ENCODE measurements at regions not wholly inside any gene's neighbourhood (a gene's known extent, or its start where the extent isn't known, plus 50 kb on each side); places are given as distances from the start of the nearest gene placed in this dataset.

- Histone ChIP-seq H3K36me3 (ENCODE audit: control insufficient read depth in 4 of 4, insufficient read depth in 3 of 4, low read depth in 1 of 4, low read length in 3 of 4) (no peaks in the 10 kb centered on the region), H3K4me3 (ENCODE audit: low read depth in 1 of 3, low read length in 3 of 3) (no peak overlapping the region), H3K9me3 (ENCODE audit: control insufficient read depth in 4 of 4, low read length in 3 of 4) (no peaks in the 10 kb centered on the region), H3K9ac (ENCODE audit: low read depth in 1 of 2, low read length in 2 of 2) (no peak overlapping the region), H3K27ac (ENCODE audit: low read depth in 1 of 2, low read length in 2 of 2) (no peak overlapping the region), H3K4me1 (ENCODE audit: control insufficient read depth in 4 of 4, insufficient read depth in 4 of 4, low read length in 3 of 4) (no peaks in the 10 kb centered on the region), H3K27me3 (ENCODE audit: control insufficient read depth in 4 of 4, insufficient read depth in 4 of 4, low read length in 3 of 4) (no peaks in the 10 kb centered on the region)
- no peak for DNase-seq (ENCODE audit: low spot score)
- no peak for TF ChIP-seq TAF1 (conservative IDR thresholded peaks at IDR 0.05)
- TF ChIP-seq EGR1 (IDR thresholded peaks at IDR 0.05; ENCODE audit: low read depth in 2 of 2) = no peak
- TF ChIP-seq FOXA2 (IDR thresholded peaks at IDR 0.05) = no peak
- TF ChIP-seq CTCF (IDR thresholded peaks at IDR 0.05; ENCODE audit: low read depth, low read length, missing input control) = no peak
Observed at GRCh38 chr7:69527706-69528105, 70.6 kb upstream of the AUTS2 start.

- Histone ChIP-seq H3K9me3 (ENCODE audit: control insufficient read depth in 4 of 4, low read length in 3 of 4) (no peaks in the 10 kb centered on the region), H3K4me3 (ENCODE audit: low read depth in 1 of 3, low read length in 3 of 3) (no peak overlapping the region), H3K36me3 (ENCODE audit: control insufficient read depth in 4 of 4, insufficient read depth in 3 of 4, low read depth in 1 of 4, low read length in 3 of 4) (no peaks in the 10 kb centered on the region), H3K9ac (ENCODE audit: low read depth in 1 of 2, low read length in 2 of 2) (no peak overlapping the region), H3K27ac (ENCODE audit: low read depth in 1 of 2, low read length in 2 of 2) (no peak overlapping the region), H3K4me1 (ENCODE audit: control insufficient read depth in 4 of 4, insufficient read depth in 4 of 4, low read length in 3 of 4) (no peaks in the 10 kb centered on the region), H3K27me3 (ENCODE audit: control insufficient read depth in 4 of 4, insufficient read depth in 4 of 4, low read length in 3 of 4) (no peaks in the 10 kb centered on the region)
- 82% methylated on average over 3 of the region's 3 CpGs for WGBS
- DNase-seq (ENCODE audit: low spot score) = no peak
- TF ChIP-seq ZBTB33 (IDR thresholded peaks at IDR 0.05) = no peak
- TF ChIP-seq RAD21 (IDR thresholded peaks at IDR 0.05) = no peak
- no peak for TF ChIP-seq FOXA1 (IDR thresholded peaks at IDR 0.05)
- TF ChIP-seq HNF4A (conservative IDR thresholded peaks at IDR 0.05) = no peak
- no peak for TF ChIP-seq HNF4G (IDR thresholded peaks at IDR 0.05)
- no peak for TF ChIP-seq RXRA (IDR thresholded peaks at IDR 0.05)
- TF ChIP-seq FOXA2 (IDR thresholded peaks at IDR 0.05) = no peak
- TF ChIP-seq EGR1 (IDR thresholded peaks at IDR 0.05; ENCODE audit: low read depth in 2 of 2) = no peak
- no peak for TF ChIP-seq NR2F2 (IDR thresholded peaks at IDR 0.05)
- TF ChIP-seq GABPA (IDR thresholded peaks at IDR 0.05 in 1 of 2, conservative IDR thresholded peaks at IDR 0.05 in 1 of 2) = no peak
- TF ChIP-seq JUND (IDR thresholded peaks at IDR 0.05) = no peak
- no peak for TF ChIP-seq TAF1 (conservative IDR thresholded peaks at IDR 0.05)
- no peak for TF ChIP-seq YY1 (IDR thresholded peaks at IDR 0.05)
- no peak for TF ChIP-seq REST (IDR thresholded peaks at IDR 0.05)
- no peak for TF ChIP-seq MAX (IDR thresholded peaks at IDR 0.05)
Observed at GRCh38 chr7:69531050-69531449, 67.2 kb upstream of the AUTS2 start.
